ENCODE measurements at regions not wholly inside any gene's neighbourhood (a gene's known extent, or its start where the extent isn't known, plus 50 kb on each side); places are given as distances from the start of the nearest gene placed in this dataset.

GRCh38 chr11:72497731-72498130, 63.4 kb upstream of the CLPB start:
- Histone ChIP-seq H3K79me2 (ENCODE audit: low read depth) (no peaks in the 10 kb centered on the region), H3K4me1 (no peaks in the 10 kb centered on the region), H3K27me3 (no peaks in the 10 kb centered on the region), H3K36me3 (no peaks in the 10 kb centered on the region), H3K27ac (no peak overlapping the region), H3F3A (ENCODE audit: low read depth) (no peaks in the 10 kb centered on the region), H3K4me2 (no peak overlapping the region), H2AFZ (replicated peaks) (no peak overlapping the region), H4K20me1 (ENCODE audit: low read depth) (no peaks in the 10 kb centered on the region), H3K9ac (no peak overlapping the region), H3K9me3 (ENCODE audit: low read depth) (peaks cover 7% of the 10 kb centered on the region), H3K4me3 (no peak overlapping the region)
- TF ChIP-seq CTCF (IDR thresholded peaks at IDR 0.05) (no peak), EZH2phosphoT487 (IDR thresholded peaks at IDR 0.05) (no peak), EZH2 (IDR thresholded peaks at IDR 0.05) (no peak)
- Mint-ChIP-seq H3K36me3 (peaks cover 2% of the 10 kb centered on the region), H3K27me3 (ENCODE audit: insufficient read depth, low read depth) (peaks cover 4% of the 10 kb centered on the region), H3K4me3 (no peak overlapping the region), H3K4me1 (no peaks in the 10 kb centered on the region), H3K9me3 (peaks cover 8% of the 10 kb centered on the region), H3K27ac (no peak overlapping the region)
- DNase-seq (ENCODE audit: low spot score) = no peak

- Mint-ChIP-seq H3K36me3 (no peaks in the 10 kb centered on the region), H3K27ac (no peak overlapping the region), H3K4me3 (no peak overlapping the region), H3K27me3 (ENCODE audit: insufficient read depth, low read depth) (peaks cover 2% of the 10 kb centered on the region), H3K4me1 (peaks cover 2% of the 10 kb centered on the region), H3K9me3 (no peaks in the 10 kb centered on the region)
- H3K9me3 ChIP-seq (ENCODE audit: low read depth) = no peaks in the 10 kb centered on the region
- no peak overlapping the region for H3K27ac ChIP-seq
- H3K27me3 ChIP-seq = no peaks in the 10 kb centered on the region
- no peak overlapping the region for H3K4me3 ChIP-seq
- DNase-seq (ENCODE audit: low spot score) = no peak
- no peaks in the 10 kb centered on the region for H4K20me1 ChIP-seq (ENCODE audit: low read depth)
- no peaks in the 10 kb centered on the region for H3K4me1 ChIP-seq
- H3F3A ChIP-seq (ENCODE audit: low read depth) = no peaks in the 10 kb centered on the region
- no peak overlapping the region for H3K9ac ChIP-seq
- H3K79me2 ChIP-seq (ENCODE audit: low read depth) = no peaks in the 10 kb centered on the region
- H3K4me2 ChIP-seq = no peak overlapping the region
- H3K36me3 ChIP-seq = no peaks in the 10 kb centered on the region
- no peak for TF ChIP-seq CTCF (IDR thresholded peaks at IDR 0.05)
- H2AFZ ChIP-seq (replicated peaks) = no peak overlapping the region
Observed at GRCh38 chr11:72494109-72494429, 59.7 kb upstream of the CLPB start.

GRCh38 chr11:72493426-72494108, 59.2 kb upstream of the CLPB start:
- TF ChIP-seq CTCF (IDR thresholded peaks at IDR 0.05) (no peak), EZH2phosphoT487 (IDR thresholded peaks at IDR 0.05) (no peak), EZH2 (IDR thresholded peaks at IDR 0.05) (no peak)

More at GRCh38 chr11:72493426-72494108, 59.2 kb upstream of the CLPB start:
- Histone ChIP-seq H3K79me2 (ENCODE audit: low read depth) (no peaks in the 10 kb centered on the region), H3K4me2 (no peak overlapping the region), H3K27me3 (no peaks in the 10 kb centered on the region), H3F3A (ENCODE audit: low read depth) (no peaks in the 10 kb centered on the region), H3K27ac (no peak overlapping the region), H2AFZ (replicated peaks) (no peak overlapping the region), H3K36me3 (no peaks in the 10 kb centered on the region), H3K4me1 (no peaks in the 10 kb centered on the region), H3K9me3 (ENCODE audit: low read depth) (no peaks in the 10 kb centered on the region), H3K9ac (no peak overlapping the region), H3K4me3 (no peak overlapping the region), H4K20me1 (ENCODE audit: low read depth) (no peaks in the 10 kb centered on the region)
- H3K9me3 Mint-ChIP-seq = no peaks in the 10 kb centered on the region
- peaks cover 2% of the 10 kb centered on the region for H3K4me1 Mint-ChIP-seq
- H3K27me3 Mint-ChIP-seq (ENCODE audit: insufficient read depth, low read depth) = peaks cover 2% of the 10 kb centered on the region
- no peaks in the 10 kb centered on the region for H3K36me3 Mint-ChIP-seq
- H3K27ac Mint-ChIP-seq = no peak overlapping the region
- DNase-seq (ENCODE audit: low spot score) = peak; percentile 33
- no peak overlapping the region for H3K4me3 Mint-ChIP-seq

Measured in neural progenitor cell (in vitro differentiated cells).